EL (cell line): ENCODE measurements at regions not wholly inside any gene's neighbourhood (a gene's known extent, or its start where the extent isn't known, plus 50 kb on each side); places are given as distances from the start of the nearest gene placed in this dataset.

Source experiments
- DNase-seq: peaks from one replicate; pipeline ENCODE4 v3.0.0-alpha.2; 2016

- DNase-seq = no peak
Observed at GRCh38 chr11:32318071-32319055, 117.0 kb downstream of the WT1 start.

GRCh38 chr11:32323814-32324130 lies 111.6 kb downstream of the WT1 start:
- no peak for DNase-seq

- DNase-seq = no peak
Observed at GRCh38 chr11:32325187-32325586, 110.2 kb downstream of the WT1 start.

GRCh38 chr11:32325725-32326124 lies 109.6 kb downstream of the WT1 start:
- no peak for DNase-seq

- DNase-seq = no peak
Observed at GRCh38 chr11:32326522-32326921, 108.8 kb downstream of the WT1 start.

- DNase-seq = no peak
Observed at GRCh38 chr11:32328392-32328791, 106.9 kb downstream of the WT1 start.

GRCh38 chr11:32331098-32331497 lies 104.2 kb downstream of the WT1 start:
- DNase-seq = no peak

GRCh38 chr11:32331792-32332191 lies 103.5 kb downstream of the WT1 start:
- DNase-seq = no peak

- DNase-seq = no peak
Observed at GRCh38 chr11:32332990-32333319, 102.4 kb downstream of the WT1 start.

- DNase-seq = peak; percentile 52
Observed at GRCh38 chr11:32333320-32333991, 101.9 kb downstream of the WT1 start.

- DNase-seq = peak; percentile 10
Observed at GRCh38 chr11:32334822-32335221, 100.5 kb downstream of the WT1 start.
